ENCODE measurements at regions not wholly inside any gene's neighbourhood (a gene's known extent, or its start where the extent isn't known, plus 50 kb on each side); places are given as distances from the start of the nearest gene placed in this dataset.
"Not testable (repeated sequence)": the region's sequence is repeated elsewhere in the genome, so short reads cannot be mapped to it uniquely, and the experiment has no call there.

- no peak for DNase-seq
These were observed 201.7 kb downstream of the PTH2R start for GRCh38 chr2:208608122-208608835.

- no peak for DNase-seq
These were observed 202.7 kb downstream of the PTH2R start for GRCh38 chr2:208609166-208609804.

- not testable (repeated sequence) for DNase-seq
These were observed 209.1 kb downstream of the PTH2R start for GRCh38 chr2:208615675-208616074.

GRCh38 chr2:208618220-208618619, 211.6 kb downstream of the PTH2R start:
- no peak for DNase-seq

GRCh38 chr2:208619993-208620392, 213.4 kb downstream of the PTH2R start:
- DNase-seq = no peak

GRCh38 chr2:208620487-208620978, 213.9 kb downstream of the PTH2R start:
- DNase-seq = no peak

GRCh38 chr2:208627110-208627884, 220.7 kb downstream of the PTH2R start:
- no peak for DNase-seq

GRCh38 chr2:208627916-208628315, 221.3 kb downstream of the PTH2R start:
- no peak for DNase-seq

- DNase-seq = no peak
These were observed 231.5 kb downstream of the PTH2R start for GRCh38 chr2:208638059-208638458.

GRCh38 chr2:208642125-208642779, 235.7 kb downstream of the PTH2R start:
- no peak for DNase-seq

GRCh38 chr2:208643145-208643544, 236.6 kb downstream of the PTH2R start:
- DNase-seq = no peak

GRCh38 chr2:208645226-208645625, 238.6 kb downstream of the PTH2R start:
- DNase-seq = no peak

- DNase-seq = no peak
These were observed 241.8 kb downstream of the PTH2R start for GRCh38 chr2:208648368-208648767.

GRCh38 chr2:208653383-208653782, 246.8 kb downstream of the PTH2R start:
- DNase-seq = no peak

GRCh38 chr2:208654056-208654455, 247.5 kb downstream of the PTH2R start:
- no peak for DNase-seq

GRCh38 chr2:208657468-208657867, 250.9 kb downstream of the PTH2R start:
- DNase-seq = no peak

GRCh38 chr2:208669394-208669793, 262.8 kb downstream of the PTH2R start:
- DNase-seq = no peak

- no peak for DNase-seq
These were observed 264.7 kb downstream of the PTH2R start for GRCh38 chr2:208671284-208671683.

- no peak for DNase-seq
These were observed 265.5 kb downstream of the PTH2R start for GRCh38 chr2:208671886-208672680.

GRCh38 chr2:208673631-208674030, 267.0 kb downstream of the PTH2R start:
- DNase-seq = no peak

GRCh38 chr2:208674919-208675318, 268.3 kb downstream of the PTH2R start:
- no peak for DNase-seq

GRCh38 chr2:208685929-208686328, 279.3 kb downstream of the PTH2R start:
- not testable (repeated sequence) for DNase-seq
